Ovary (tissue), 7 donors: ENCODE measurements at regions not wholly inside any gene's neighbourhood (a gene's known extent, or its start where the extent isn't known, plus 50 kb on each side); places are given as distances from the start of the nearest gene placed in this dataset.

Experiments
- DNase-seq, 5 donors: peaks; one replicate each; pipeline ENCODE4 v3.0.0-alpha.2; 2019 to 2020
- H3K27ac ChIP-seq, 2 donors: fragments of 200-600 bp; one replicate each; pipeline versions ENCODE4 v1.5.1 to v1.8.0; 2019 to 2022
- H3K27me3 ChIP-seq: fragments of 200-600 bp; one replicate; pipeline ENCODE4 v1.8.0; 2022
- H3K36me3 ChIP-seq: fragments of 200-600 bp; sonication (generic); one replicate; pipeline ENCODE4 v1.5.1; 2019
- H3K4me1 ChIP-seq: one replicate; pipeline ENCODE4 v1.8.1; 2013; ENCODE audit warnings: mild to moderate bottlenecking, moderate library complexity; ENCODE audit not compliant: insufficient read depth
- H3K4me3 ChIP-seq: fragments of 200-600 bp; sonication (generic); one replicate; pipeline ENCODE4 v1.5.1; 2017
- H3K9me3 ChIP-seq, 2 donors: fragments of 200-600 bp in 1 of 2; sonication (generic) in 1 of 2; one replicate each; pipeline versions ENCODE4 v1.5.1 to v1.8.1; 2013 to 2019; ENCODE audit warnings: mild to moderate bottlenecking in 1 of 2, moderate library complexity in 1 of 2
- EP300 ChIP-seq: sonication (generic); formaldehyde crosslinking; IDR thresholded peaks from one replicate; pipeline ENCODE4 v1.6.1; 2017; ENCODE audit warnings: antibody characterized with exemption
- POLR2A ChIP-seq: fragments of 450-650 bp; IDR thresholded peaks from one replicate; pipeline ENCODE4 v1.6.1; 2017; ENCODE audit warnings: antibody characterized with exemption, mild to moderate bottlenecking, moderate library complexity
- WGBS, 3 donors: extraction: QIAGEN DNeasy Blood & Tissue Kit in 1 of 3; methylation state at CpG; one replicate each; pipeline versions ENCODE4 v1.1.5 to v1.1.7; 2013 to 2017; 5-methylcytosine and 5-hydroxymethylcytosine counted together
- intact Hi-C, 4 donors: fragments of 100-400 bp; cut with DNase I; formaldehyde crosslinking; loops; one replicate each; pipeline versions ENCODE4 v1.11.0 to v1.15.1; 2022 to 2023
- TF ChIP-seq, protein P1 (sequence below), 3 donors: fragments of 450-650 bp in 2 of 3; fragments of 200-600 bp in 1 of 3; IDR thresholded peaks; one replicate each; pipeline versions ENCODE4 v1.5.1 to v1.8.0; 2016 to 2022; ENCODE audit warnings: antibody characterized with exemption in 3 of 3, mild to moderate bottlenecking in 1 of 3
- donor health status: DM: no; HTN: no; CAD: no; lungs with moderate emphysema.
- donor health status: DM: no; HTN: no; CAD: no.
- donor health status: Bipolar disorder and iron deficiency.
- donor health status: DM: no; HTN: no; CAD: no.
- donor health status: DM: yes; HTN: yes; CAD: no.

DNA sequence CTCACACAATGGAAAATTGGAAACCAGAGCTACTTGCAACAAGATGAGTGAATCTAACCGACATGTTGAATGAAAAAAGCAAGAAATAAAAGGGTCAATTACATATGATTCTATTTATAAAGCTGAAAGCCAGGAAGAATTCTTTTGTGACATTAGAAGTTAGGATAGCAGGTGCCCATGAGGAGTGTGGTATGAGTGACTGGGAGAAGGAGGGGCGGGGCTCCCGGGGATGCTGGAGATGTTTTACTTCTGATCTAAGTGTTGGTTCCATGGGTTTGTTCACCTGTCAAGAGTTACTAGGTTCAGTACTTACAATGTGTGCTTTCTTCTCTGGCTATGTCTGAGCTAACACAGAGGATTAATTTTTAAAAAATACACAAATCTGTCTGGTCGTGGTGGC, 60.8 kb downstream of the NSMCE3 start:
- no peak for TF ChIP-seq EP300
- TF ChIP-seq, protein P1, sequence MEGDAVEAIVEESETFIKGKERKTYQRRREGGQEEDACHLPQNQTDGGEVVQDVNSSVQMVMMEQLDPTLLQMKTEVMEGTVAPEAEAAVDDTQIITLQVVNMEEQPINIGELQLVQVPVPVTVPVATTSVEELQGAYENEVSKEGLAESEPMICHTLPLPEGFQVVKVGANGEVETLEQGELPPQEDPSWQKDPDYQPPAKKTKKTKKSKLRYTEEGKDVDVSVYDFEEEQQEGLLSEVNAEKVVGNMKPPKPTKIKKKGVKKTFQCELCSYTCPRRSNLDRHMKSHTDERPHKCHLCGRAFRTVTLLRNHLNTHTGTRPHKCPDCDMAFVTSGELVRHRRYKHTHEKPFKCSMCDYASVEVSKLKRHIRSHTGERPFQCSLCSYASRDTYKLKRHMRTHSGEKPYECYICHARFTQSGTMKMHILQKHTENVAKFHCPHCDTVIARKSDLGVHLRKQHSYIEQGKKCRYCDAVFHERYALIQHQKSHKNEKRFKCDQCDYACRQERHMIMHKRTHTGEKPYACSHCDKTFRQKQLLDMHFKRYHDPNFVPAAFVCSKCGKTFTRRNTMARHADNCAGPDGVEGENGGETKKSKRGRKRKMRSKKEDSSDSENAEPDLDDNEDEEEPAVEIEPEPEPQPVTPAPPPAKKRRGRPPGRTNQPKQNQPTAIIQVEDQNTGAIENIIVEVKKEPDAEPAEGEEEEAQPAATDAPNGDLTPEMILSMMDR (IDR thresholded peaks at IDR 0.05) = no peak
- no peak for TF ChIP-seq POLR2A
- Histone ChIP-seq H3K27ac (no peak overlapping the region), H3K27me3 (no peaks in the 10 kb centered on the region), H3K4me3 (no peak overlapping the region), H3K36me3 (no peaks in the 10 kb centered on the region), H3K4me1 (no peaks in the 10 kb centered on the region), H3K9me3 (no peaks in the 10 kb centered on the region)
- no peak for DNase-seq
- intact Hi-C loops = no loop called here
- WGBS, 3 donors = 65 to 78% (median 73%) methylated on average over 4 of the region's 4 CpGs

DNA sequence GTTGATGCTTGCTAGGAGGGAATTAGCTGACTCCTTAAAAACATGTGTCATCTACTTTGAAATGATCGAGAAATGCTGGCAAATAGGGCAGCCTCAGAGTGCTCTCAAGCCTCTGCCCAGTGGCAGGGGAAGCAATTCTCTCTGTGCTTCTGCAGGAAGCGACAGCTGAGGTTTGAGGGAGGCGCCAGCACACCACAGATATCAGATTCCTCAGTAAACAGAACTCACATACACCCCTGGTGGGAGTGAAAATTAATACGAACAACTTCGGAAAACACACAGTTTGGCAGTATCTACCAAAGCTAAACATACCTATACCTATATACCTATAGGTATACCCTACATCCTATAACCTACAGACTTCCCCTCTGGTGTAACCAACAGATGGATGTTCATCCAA, 61.3 kb downstream of the NSMCE3 start:
- H3K4me3 ChIP-seq = no peak overlapping the region
- no peaks in the 10 kb centered on the region for H3K4me1 ChIP-seq
- no peaks in the 10 kb centered on the region for H3K27me3 ChIP-seq
- 2 to 3% (median 3%) methylated on average over 5 of the region's 5 CpGs for WGBS, 3 donors
- no peaks in the 10 kb centered on the region for H3K36me3 ChIP-seq
- intact Hi-C loops = no loop called here
- H3K27ac ChIP-seq = no peak overlapping the region
- no peak for TF ChIP-seq POLR2A
- TF ChIP-seq, protein P1 (IDR thresholded peaks at IDR 0.05) = no peak
- TF ChIP-seq EP300 = no peak
- no peaks in the 10 kb centered on the region for H3K9me3 ChIP-seq
- DNase-seq = no peak

- WGBS, 3 donors = 72 to 89% (median 82%) methylated on average over 5 of the region's 5 CpGs
- Histone ChIP-seq H3K36me3 (no peaks in the 10 kb centered on the region), H3K9me3 (no peaks in the 10 kb centered on the region), H3K4me3 (no peak overlapping the region), H3K27me3 (no peaks in the 10 kb centered on the region), H3K4me1 (no peaks in the 10 kb centered on the region), H3K27ac (no peak overlapping the region)
- intact Hi-C loops = no loop called here
- TF ChIP-seq, protein P1 (IDR thresholded peaks at IDR 0.05) = no peak
- TF ChIP-seq POLR2A (no peak), EP300 (no peak)
- no peak for DNase-seq
Measured at GRCh38 chr15:29207758-29208108, 61.9 kb downstream of the NSMCE3 start.

DNA sequence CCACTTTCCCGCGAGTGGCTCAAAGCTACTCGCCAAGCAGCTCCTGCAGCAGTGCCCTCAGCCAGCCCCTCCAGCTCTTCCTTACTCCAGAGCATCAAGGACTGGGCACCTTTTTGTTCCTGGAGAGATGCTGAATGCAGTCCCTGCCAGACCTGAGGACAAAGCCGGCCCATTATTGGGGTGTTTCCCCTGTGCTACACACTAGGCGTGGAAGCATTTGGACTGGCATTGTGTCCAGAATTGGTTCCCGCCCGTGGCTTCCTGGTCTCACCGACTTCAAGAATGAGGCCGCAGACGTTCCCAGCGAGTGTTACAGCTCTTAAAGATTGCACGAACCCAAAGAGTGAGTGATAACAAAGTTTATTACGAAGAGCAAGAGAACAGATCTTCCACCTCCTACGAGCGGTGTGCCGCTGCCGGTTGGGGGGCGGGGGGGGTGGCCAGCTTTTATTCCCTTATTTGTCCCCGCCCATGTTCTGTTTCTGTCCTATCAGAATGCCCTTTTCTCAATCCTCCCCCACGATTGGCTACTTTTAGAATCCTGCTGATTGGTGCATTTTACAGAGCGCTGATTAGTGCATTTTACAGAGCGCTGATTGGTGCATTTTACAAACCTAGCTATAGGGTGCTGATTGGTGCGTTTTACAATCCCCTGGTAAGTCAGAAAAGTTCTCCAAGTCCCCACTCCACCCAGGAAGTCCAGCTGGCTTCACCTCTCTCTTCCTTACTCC, 62.4 kb downstream of the NSMCE3 start:
- TF ChIP-seq EP300 (no peak), POLR2A (no peak)
- DNase-seq = no peak
- 88 to 90% (median 88%) methylated on average over 22 to 23 of the region's 23 CpGs for WGBS, 3 donors

GRCh38 chr15:29205186-29205585, 64.4 kb downstream of the NSMCE3 start:
- TF ChIP-seq POLR2A (no peak), EP300 (no peak)
- TF ChIP-seq, protein P1 (IDR thresholded peaks at IDR 0.05) = no peak
- DNase-seq = no peak
- H3K36me3 ChIP-seq = no peaks in the 10 kb centered on the region
- no peaks in the 10 kb centered on the region for H3K27me3 ChIP-seq
- H3K9me3 ChIP-seq = no peaks in the 10 kb centered on the region
- intact Hi-C loops = no loop called here
- H3K4me3 ChIP-seq = no peak overlapping the region
- WGBS, 3 donors = 44 to 63% (median 55%) methylated on average over 2 of the region's 2 CpGs
- no peak overlapping the region for H3K27ac ChIP-seq
- no peaks in the 10 kb centered on the region for H3K4me1 ChIP-seq

More for the DNA sequence above, 62.4 kb downstream of the NSMCE3 start:
- H3K4me1 ChIP-seq = no peaks in the 10 kb centered on the region
- intact Hi-C loops = no loop called here
- no peak overlapping the region for H3K4me3 ChIP-seq
- no peaks in the 10 kb centered on the region for H3K9me3 ChIP-seq
- H3K36me3 ChIP-seq = no peaks in the 10 kb centered on the region
- H3K27me3 ChIP-seq = no peaks in the 10 kb centered on the region
- no peak overlapping the region for H3K27ac ChIP-seq
